Nephron (organoid): ENCODE measurements at regions not wholly inside any gene's neighbourhood (a gene's known extent, or its start where the extent isn't known, plus 50 kb on each side); places are given as distances from the start of the nearest gene placed in this dataset.
"Not testable (repeated sequence)": the region's sequence is repeated elsewhere in the genome, so short reads cannot be mapped to it uniquely, and the experiment has no call there.

Experiments
- H3K27ac Mint-ChIP-seq, 3 experiments: 2 replicates each; pipeline ENCODE4 v1.8.0; 2020; ENCODE audit warnings: mixed read lengths in 3 of 3, mild to moderate bottlenecking in 2 of 3, moderate library complexity in 1 of 3
- H3K27me3 Mint-ChIP-seq: 2 replicates; pipeline ENCODE4 v1.8.0; 2021; ENCODE audit warnings: low read depth, mild to moderate bottlenecking, moderate library complexity, mixed read lengths
- H3K36me3 Mint-ChIP-seq: 2 replicates; pipeline ENCODE4 v1.8.0; 2020; ENCODE audit warnings: low read depth, mixed read lengths
- H3K4me1 Mint-ChIP-seq: 2 replicates; pipeline ENCODE4 v1.8.0; 2020; ENCODE audit warnings: mixed read lengths
- H3K4me3 Mint-ChIP-seq, 3 experiments: 2 replicates each; pipeline ENCODE4 v1.8.0; 2020; ENCODE audit warnings: mild to moderate bottlenecking in 3 of 3, mixed read lengths in 3 of 3, moderate library complexity in 2 of 3
- H3K9me3 Mint-ChIP-seq: 2 replicates; pipeline ENCODE4 v1.8.0; 2020; ENCODE audit warnings: mixed read lengths
- TF ChIP-seq, protein P1 (sequence below), 3 experiments: fragments of 200-600 bp; sonication (generic); IDR thresholded peaks; one replicate each; pipeline ENCODE4 v1.5.0; 2021; ENCODE audit warnings: antibody characterized with exemption in 3 of 3; ENCODE audit not compliant: unreplicated experiment in 3 of 3

DNA sequence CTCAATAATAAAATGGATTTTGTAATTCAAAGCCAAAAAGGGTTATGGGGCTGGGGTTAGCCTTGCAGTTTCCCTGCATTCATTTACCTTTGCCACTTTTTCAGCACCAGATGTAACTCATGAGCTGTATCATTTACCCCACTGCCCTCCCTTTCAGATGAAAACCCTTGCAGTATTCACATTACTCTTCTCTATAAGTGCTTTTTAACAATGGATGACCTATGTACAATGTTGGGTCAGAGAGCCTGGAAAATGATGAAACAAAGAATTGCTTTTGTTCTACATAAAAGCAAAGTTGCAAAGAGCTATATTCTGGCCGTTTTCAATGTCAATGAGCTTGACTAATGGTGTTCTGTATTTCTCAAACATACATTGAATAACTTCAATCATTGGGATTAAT is 189.7 kb downstream of the TMEM26 start:
- no peak overlapping the region for H3K4me3 Mint-ChIP-seq
- no peak overlapping the region for H3K27ac Mint-ChIP-seq
- TF ChIP-seq, protein P1, sequence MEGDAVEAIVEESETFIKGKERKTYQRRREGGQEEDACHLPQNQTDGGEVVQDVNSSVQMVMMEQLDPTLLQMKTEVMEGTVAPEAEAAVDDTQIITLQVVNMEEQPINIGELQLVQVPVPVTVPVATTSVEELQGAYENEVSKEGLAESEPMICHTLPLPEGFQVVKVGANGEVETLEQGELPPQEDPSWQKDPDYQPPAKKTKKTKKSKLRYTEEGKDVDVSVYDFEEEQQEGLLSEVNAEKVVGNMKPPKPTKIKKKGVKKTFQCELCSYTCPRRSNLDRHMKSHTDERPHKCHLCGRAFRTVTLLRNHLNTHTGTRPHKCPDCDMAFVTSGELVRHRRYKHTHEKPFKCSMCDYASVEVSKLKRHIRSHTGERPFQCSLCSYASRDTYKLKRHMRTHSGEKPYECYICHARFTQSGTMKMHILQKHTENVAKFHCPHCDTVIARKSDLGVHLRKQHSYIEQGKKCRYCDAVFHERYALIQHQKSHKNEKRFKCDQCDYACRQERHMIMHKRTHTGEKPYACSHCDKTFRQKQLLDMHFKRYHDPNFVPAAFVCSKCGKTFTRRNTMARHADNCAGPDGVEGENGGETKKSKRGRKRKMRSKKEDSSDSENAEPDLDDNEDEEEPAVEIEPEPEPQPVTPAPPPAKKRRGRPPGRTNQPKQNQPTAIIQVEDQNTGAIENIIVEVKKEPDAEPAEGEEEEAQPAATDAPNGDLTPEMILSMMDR (IDR thresholded peaks at IDR 0.05; ENCODE audit: unreplicated experiment in 3 of 3), result no peak
- H3K27me3 Mint-ChIP-seq, result no peaks in the 10 kb centered on the region
- H3K9me3 Mint-ChIP-seq, result no peaks in the 10 kb centered on the region
- no peaks in the 10 kb centered on the region for H3K4me1 Mint-ChIP-seq
- no peaks in the 10 kb centered on the region for H3K36me3 Mint-ChIP-seq

DNA sequence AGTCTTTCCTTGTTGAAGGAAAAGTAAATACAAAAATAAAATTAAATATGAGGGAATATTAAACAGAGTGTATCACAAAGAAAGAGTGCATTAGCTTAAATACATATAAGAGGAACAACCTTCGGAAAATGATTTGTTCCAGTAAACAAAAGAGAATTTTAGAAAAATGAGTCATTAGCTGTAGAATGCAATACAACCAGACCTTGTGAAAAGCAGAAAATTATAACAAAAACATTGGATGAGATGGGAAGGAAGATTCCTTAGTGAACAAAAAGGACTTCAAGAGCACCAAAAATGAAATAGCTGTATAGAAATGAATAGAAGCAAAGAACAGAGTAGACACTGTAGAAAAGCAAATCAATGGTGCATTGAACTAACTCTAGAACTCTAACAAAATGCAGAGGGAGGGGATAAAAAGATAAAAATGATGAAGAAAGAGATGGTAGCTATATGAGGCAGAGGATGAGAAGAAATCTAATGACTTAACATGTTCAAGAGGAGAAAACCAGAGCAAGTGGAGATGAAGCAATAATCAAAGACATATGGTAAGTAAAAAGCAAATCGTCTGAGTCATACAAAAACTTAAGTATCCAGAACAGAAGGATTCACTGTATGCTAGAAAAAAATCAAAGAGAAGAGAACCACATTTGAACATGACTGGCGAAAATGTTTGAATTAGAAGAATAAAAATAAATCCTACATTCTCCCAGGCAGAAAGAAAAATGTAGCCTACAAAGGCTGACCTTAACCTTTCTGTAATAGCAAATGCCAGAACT is 190.5 kb downstream of the TMEM26 start:
- Mint-ChIP-seq H3K36me3 (no peaks in the 10 kb centered on the region), H3K4me3 (no peak overlapping the region), H3K27ac (peak overlapping the region in 1 of 3 experiments; percentile 5), H3K27me3 (no peaks in the 10 kb centered on the region), H3K9me3 (no peaks in the 10 kb centered on the region), H3K4me1 (no peaks in the 10 kb centered on the region)
- TF ChIP-seq, protein P1 (IDR thresholded peaks at IDR 0.05; ENCODE audit: unreplicated experiment in 3 of 3), result no peak

DNA sequence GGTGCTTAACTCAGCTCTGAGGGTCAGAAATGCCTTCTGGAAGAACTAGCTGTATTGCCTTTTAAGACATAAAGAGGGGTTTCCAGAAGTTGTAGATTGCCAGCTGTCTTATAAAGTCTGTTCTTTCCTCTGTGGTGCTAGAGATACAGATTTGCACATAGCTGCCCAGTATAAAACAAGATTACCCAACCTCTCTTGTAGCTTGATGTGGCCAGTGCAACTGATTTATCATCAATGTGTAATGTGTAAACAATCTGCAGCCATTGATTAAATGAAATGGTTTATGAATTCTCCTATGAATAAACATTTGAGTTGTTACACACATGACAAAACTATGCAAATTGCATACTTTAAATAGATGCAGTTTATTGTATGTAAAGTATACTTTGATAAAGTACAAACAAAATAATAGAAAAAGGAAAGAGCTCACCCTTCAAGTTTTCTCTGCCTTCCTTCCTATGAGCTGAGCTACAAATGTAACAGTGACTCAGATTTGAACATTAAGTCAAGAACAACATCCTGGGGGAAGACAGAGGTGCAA is 195.2 kb downstream of the TMEM26 start:
- Mint-ChIP-seq H3K4me3 (no peak overlapping the region), H3K4me1 (no peaks in the 10 kb centered on the region), H3K27ac (no peak overlapping the region), H3K36me3 (no peaks in the 10 kb centered on the region), H3K27me3 (no peaks in the 10 kb centered on the region), H3K9me3 (peaks cover 29% of the 10 kb centered on the region)
- TF ChIP-seq, protein P1 (IDR thresholded peaks at IDR 0.05; ENCODE audit: unreplicated experiment in 3 of 3), result no peak

DNA sequence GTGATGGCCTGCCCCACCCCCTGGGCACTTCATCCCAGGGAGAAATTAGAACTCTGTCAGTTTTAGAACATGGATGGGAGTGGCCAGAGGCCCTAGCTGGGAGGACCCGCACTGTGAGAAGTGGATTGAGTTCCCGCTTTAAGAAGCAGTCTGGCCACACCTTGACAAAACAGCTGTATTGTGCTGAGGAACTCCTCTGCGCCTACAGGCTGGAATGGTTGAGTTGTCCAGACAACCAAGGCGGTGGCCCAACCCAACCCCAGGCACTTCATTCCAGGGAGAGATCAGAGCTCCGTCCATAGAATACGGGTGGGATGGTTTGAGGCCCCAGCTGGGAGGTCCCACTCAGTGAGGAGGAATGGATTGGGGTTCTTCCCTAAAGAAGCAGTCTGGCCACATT is 196.0 kb downstream of the TMEM26 start:
- Mint-ChIP-seq H3K27me3 (no peaks in the 10 kb centered on the region), H3K9me3 (peaks cover 30% of the 10 kb centered on the region), H3K4me1 (no peaks in the 10 kb centered on the region), H3K4me3 (no peak overlapping the region), H3K27ac (no peak overlapping the region), H3K36me3 (no peaks in the 10 kb centered on the region)
- TF ChIP-seq, protein P1 (IDR thresholded peaks at IDR 0.05; ENCODE audit: unreplicated experiment in 3 of 3), result no peak

DNA sequence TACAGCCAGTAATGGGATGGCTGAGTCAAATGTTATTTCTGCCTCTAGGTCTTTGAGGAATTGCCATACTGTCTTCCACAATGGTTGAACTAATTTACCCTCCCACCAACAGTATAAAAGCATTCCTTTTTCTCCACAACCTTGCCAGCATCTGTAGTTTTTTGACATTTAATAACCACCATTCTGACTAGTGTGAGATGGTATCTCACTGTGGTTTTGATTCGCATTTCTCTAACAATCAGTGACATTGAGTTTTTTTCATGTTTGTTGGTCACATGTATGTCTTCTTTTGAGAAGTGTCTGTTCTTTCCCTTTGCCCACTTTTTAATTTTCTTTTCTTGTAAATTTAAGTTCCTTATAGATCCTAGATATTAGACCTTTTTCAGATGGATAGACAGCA is 200.9 kb downstream of the TMEM26 start:
- not testable (repeated sequence) for H3K27me3 Mint-ChIP-seq, H3K27ac Mint-ChIP-seq, H3K4me3 Mint-ChIP-seq, H3K36me3 Mint-ChIP-seq, H3K4me1 Mint-ChIP-seq
- peaks cover 30% of the 10 kb centered on the region for H3K9me3 Mint-ChIP-seq

DNA sequence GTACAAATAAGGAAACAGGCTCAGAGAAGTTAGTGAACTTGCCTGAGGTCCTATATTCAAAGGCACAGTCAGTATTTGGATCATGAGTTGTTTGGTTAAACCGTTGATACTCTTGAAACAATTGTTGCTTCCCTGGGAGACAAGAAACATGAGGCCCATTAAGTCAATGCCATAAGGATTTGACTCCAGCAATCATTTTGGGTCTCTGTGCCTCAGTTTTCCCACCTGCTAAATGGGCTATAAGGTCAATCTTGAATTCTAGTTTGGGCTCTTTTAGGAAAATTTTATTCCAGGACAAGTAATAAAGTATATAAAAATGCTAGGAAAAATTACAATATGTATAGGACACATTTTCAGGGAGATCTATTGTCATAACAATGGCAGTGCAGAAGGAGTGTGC is 202.1 kb downstream of the TMEM26 start:
- Mint-ChIP-seq H3K9me3 (peaks cover 30% of the 10 kb centered on the region), H3K27me3 (no peaks in the 10 kb centered on the region), H3K4me3 (no peak overlapping the region)

More for the DNA sequence above, 202.1 kb downstream of the TMEM26 start:
- Mint-ChIP-seq H3K4me1 (no peaks in the 10 kb centered on the region), H3K36me3 (no peaks in the 10 kb centered on the region), H3K27ac (no peak overlapping the region)
- TF ChIP-seq, protein P1 (IDR thresholded peaks at IDR 0.05; ENCODE audit: unreplicated experiment in 3 of 3), result no peak
